Prostate gland (tissue), 2 donors: ENCODE measurements at regions not wholly inside any gene's neighbourhood (a gene's known extent, or its start where the extent isn't known, plus 50 kb on each side); places are given as distances from the start of the nearest gene placed in this dataset.

ENCODE experiments used
- POLR2A ChIP-seq: fragments of 450-650 bp; IDR thresholded peaks from one replicate; pipeline ENCODE4 v1.6.1; 2016; ENCODE audit warnings: antibody characterized with exemption, mild to moderate bottlenecking
- TF ChIP-seq, protein P1 (sequence below), 4 experiments: fragments of 200-600 bp in 2 of 4; fragments of 450-650 bp in 2 of 4; sonication (generic) in 2 of 4; IDR thresholded peaks; 1 replicate in 3 of 4; 2 replicates in 1 of 4; pipeline ENCODE4 v1.5.1; 2016 to 2019; ENCODE audit warnings: antibody characterized with exemption in 4 of 4, mild to moderate bottlenecking in 2 of 4, moderate library complexity in 2 of 4

DNA sequence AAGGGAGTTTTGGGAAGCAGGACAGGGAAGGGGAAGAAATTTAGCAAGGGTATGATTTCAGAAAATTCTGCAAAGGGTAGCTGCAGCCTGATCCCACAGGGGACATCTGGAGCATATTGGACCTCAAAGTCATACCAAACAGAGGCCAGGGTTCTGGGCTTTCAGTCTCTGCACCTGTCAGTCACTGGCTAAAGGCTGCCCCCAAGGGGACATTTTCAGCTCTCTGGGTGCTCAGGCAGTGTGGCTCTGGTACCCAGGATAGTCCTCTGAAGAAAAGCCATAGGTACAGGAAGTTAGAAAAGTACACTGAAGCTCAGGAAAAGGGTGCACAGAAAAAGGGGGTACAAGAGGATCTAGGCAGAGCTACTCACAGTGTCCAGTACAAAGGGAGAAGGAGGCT lies 149.2 kb downstream of the INSIG2 start:
- TF ChIP-seq, protein P1, sequence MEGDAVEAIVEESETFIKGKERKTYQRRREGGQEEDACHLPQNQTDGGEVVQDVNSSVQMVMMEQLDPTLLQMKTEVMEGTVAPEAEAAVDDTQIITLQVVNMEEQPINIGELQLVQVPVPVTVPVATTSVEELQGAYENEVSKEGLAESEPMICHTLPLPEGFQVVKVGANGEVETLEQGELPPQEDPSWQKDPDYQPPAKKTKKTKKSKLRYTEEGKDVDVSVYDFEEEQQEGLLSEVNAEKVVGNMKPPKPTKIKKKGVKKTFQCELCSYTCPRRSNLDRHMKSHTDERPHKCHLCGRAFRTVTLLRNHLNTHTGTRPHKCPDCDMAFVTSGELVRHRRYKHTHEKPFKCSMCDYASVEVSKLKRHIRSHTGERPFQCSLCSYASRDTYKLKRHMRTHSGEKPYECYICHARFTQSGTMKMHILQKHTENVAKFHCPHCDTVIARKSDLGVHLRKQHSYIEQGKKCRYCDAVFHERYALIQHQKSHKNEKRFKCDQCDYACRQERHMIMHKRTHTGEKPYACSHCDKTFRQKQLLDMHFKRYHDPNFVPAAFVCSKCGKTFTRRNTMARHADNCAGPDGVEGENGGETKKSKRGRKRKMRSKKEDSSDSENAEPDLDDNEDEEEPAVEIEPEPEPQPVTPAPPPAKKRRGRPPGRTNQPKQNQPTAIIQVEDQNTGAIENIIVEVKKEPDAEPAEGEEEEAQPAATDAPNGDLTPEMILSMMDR (IDR thresholded peaks at IDR 0.05), result no peak
- no peak for TF ChIP-seq POLR2A
